ENCODE measurements at regions not wholly inside any gene's neighbourhood (a gene's known extent, or its start where the extent isn't known, plus 50 kb on each side); places are given as distances from the start of the nearest gene placed in this dataset.

DNA sequence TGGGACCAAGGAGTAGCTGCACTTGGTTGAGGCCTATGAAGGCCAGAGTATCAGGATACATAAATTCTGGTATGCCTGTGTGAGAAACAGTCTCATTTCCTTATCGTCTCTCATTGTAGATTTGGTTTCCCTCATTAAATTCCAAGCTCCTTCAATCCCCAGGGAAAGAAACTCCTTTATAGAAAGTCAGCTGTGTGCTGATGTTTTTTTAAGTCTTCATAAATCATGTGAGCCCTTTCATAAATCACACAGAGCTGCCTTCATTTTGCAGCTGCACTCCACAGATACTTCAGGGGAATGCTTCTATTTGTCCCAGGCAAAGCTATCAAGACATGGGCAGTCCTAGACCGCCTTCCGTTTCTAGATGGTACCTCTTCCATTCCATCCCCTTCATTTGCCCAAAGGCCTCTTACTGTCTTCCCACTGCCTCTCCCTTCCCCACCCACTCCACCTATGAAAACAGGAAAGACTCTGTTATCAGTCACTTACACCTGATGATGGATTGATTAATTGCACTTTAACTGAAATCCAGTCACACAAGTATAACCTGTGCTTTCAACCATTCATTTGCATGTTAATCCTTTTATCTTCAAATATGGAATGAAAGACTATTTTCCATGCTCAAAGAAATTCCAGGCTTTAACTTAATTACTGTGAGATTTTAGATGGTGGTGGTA, 290.2 kb downstream of the C7orf25 start:
- Histone ChIP-seq H3F3A (ENCODE audit: insufficient read depth, low read length, poor library complexity, severe bottlenecking) (no peaks in the 10 kb centered on the region), H3K4me3 (ENCODE audit: low read length) (no peak overlapping the region), H3K9me3 (ENCODE audit: low read length) (no peaks in the 10 kb centered on the region), H3K27ac (ENCODE audit: low read length) (no peak overlapping the region), H3K9ac (ENCODE audit: low read length) (no peak overlapping the region), H3K9me2 (ENCODE audit: insufficient read depth, low read length) (no peaks in the 10 kb centered on the region), H2AFZ (ENCODE audit: low read depth, low read length) (no peak overlapping the region), H3K79me2 (replicated peaks; ENCODE audit: insufficient read depth, low read length) (no peaks in the 10 kb centered on the region), H3K36me3 (ENCODE audit: insufficient read depth, low read length) (no peaks in the 10 kb centered on the region), H3K27me3 (ENCODE audit: insufficient read depth, low read depth, low read length) (no peaks in the 10 kb centered on the region), H4K20me1 (ENCODE audit: insufficient read depth) (no peaks in the 10 kb centered on the region), H3K4me2 (ENCODE audit: low read length) (no peak overlapping the region)
- TF ChIP-seq EZH2 (IDR thresholded peaks at IDR 0.05; ENCODE audit: borderline replicate concordance, insufficient read depth, low read length, poor library complexity, severe bottlenecking) (no peak), MXI1 (conservative IDR thresholded peaks at IDR 0.05; ENCODE audit: poor library complexity, severe bottlenecking) (no peak), TAF1 (IDR thresholded peaks at IDR 0.05; ENCODE audit: low read depth) (no peak)
- TF ChIP-seq, protein P1, sequence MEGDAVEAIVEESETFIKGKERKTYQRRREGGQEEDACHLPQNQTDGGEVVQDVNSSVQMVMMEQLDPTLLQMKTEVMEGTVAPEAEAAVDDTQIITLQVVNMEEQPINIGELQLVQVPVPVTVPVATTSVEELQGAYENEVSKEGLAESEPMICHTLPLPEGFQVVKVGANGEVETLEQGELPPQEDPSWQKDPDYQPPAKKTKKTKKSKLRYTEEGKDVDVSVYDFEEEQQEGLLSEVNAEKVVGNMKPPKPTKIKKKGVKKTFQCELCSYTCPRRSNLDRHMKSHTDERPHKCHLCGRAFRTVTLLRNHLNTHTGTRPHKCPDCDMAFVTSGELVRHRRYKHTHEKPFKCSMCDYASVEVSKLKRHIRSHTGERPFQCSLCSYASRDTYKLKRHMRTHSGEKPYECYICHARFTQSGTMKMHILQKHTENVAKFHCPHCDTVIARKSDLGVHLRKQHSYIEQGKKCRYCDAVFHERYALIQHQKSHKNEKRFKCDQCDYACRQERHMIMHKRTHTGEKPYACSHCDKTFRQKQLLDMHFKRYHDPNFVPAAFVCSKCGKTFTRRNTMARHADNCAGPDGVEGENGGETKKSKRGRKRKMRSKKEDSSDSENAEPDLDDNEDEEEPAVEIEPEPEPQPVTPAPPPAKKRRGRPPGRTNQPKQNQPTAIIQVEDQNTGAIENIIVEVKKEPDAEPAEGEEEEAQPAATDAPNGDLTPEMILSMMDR (IDR thresholded peaks at IDR 0.05; ENCODE audit: poor library complexity, severe bottlenecking), result no peak

DNA sequence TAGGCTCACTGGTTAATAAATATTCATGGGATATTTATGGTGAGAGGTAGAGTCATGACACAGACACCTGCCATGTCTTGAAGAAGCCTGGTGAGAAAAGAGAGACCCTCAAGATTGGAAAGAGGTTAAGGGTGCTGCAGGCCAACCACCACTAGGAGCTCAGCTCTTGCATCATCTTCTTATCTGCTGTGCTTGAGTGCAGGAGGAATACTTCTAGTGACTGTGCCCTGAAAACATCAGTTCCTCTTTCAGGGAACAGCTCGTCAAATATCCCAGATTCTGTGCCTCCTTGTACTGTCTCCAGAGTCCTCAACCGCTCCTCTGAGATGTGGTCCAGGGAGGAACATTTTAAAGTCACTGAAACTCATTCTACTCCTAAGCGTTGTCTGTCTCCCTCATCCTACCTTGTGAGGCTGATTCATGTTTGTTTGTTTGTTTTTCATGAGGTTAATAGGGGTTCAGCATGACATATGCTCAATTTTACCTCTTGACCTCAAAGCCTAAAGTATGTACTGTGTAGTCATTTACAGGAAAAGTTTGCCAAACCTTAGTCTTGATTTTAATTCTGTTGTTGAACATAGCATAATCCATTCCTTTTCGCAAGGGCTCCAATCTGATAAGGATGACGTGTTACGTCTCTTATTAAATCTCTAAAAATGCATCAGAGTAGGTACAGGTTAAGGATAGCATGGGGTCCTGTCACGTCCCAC, 293.1 kb downstream of the C7orf25 start:
- TF ChIP-seq POLR2AphosphoS5 (IDR thresholded peaks at IDR 0.05) (no peak), SMC3 (conservative IDR thresholded peaks at IDR 0.05; ENCODE audit: poor library complexity) (no peak), RAD21 (conservative IDR thresholded peaks at IDR 0.05) (no peak), MXI1 (conservative IDR thresholded peaks at IDR 0.05; ENCODE audit: poor library complexity, severe bottlenecking) (no peak), EZH2 (IDR thresholded peaks at IDR 0.05; ENCODE audit: borderline replicate concordance, insufficient read depth, low read length, poor library complexity, severe bottlenecking) (no peak), TAF1 (IDR thresholded peaks at IDR 0.05; ENCODE audit: low read depth) (no peak), EP300 (conservative IDR thresholded peaks at IDR 0.05; ENCODE audit: poor library complexity, severe bottlenecking) (no peak)
- TF ChIP-seq, protein P2, sequence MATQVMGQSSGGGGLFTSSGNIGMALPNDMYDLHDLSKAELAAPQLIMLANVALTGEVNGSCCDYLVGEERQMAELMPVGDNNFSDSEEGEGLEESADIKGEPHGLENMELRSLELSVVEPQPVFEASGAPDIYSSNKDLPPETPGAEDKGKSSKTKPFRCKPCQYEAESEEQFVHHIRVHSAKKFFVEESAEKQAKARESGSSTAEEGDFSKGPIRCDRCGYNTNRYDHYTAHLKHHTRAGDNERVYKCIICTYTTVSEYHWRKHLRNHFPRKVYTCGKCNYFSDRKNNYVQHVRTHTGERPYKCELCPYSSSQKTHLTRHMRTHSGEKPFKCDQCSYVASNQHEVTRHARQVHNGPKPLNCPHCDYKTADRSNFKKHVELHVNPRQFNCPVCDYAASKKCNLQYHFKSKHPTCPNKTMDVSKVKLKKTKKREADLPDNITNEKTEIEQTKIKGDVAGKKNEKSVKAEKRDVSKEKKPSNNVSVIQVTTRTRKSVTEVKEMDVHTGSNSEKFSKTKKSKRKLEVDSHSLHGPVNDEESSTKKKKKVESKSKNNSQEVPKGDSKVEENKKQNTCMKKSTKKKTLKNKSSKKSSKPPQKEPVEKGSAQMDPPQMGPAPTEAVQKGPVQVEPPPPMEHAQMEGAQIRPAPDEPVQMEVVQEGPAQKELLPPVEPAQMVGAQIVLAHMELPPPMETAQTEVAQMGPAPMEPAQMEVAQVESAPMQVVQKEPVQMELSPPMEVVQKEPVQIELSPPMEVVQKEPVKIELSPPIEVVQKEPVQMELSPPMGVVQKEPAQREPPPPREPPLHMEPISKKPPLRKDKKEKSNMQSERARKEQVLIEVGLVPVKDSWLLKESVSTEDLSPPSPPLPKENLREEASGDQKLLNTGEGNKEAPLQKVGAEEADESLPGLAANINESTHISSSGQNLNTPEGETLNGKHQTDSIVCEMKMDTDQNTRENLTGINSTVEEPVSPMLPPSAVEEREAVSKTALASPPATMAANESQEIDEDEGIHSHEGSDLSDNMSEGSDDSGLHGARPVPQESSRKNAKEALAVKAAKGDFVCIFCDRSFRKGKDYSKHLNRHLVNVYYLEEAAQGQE (IDR thresholded peaks at IDR 0.05; ENCODE audit: borderline replicate concordance), result no peak
- TF ChIP-seq, protein P1 (IDR thresholded peaks at IDR 0.05; ENCODE audit: poor library complexity, severe bottlenecking), result no peak
- no peaks in the 10 kb centered on the region for H3K36me3 ChIP-seq (ENCODE audit: insufficient read depth, low read length)
- no peak overlapping the region for H3K9ac ChIP-seq (ENCODE audit: low read length)
- H3F3A ChIP-seq (ENCODE audit: insufficient read depth, low read length, poor library complexity, severe bottlenecking), result no peaks in the 10 kb centered on the region
- H3K9me3 ChIP-seq (ENCODE audit: low read length), result no peaks in the 10 kb centered on the region
- H3K9me2 ChIP-seq (ENCODE audit: insufficient read depth, low read length), result no peaks in the 10 kb centered on the region
- no peaks in the 10 kb centered on the region for H3K27me3 ChIP-seq (ENCODE audit: insufficient read depth, low read depth, low read length)
- no peaks in the 10 kb centered on the region for H3K79me2 ChIP-seq (replicated peaks; ENCODE audit: insufficient read depth, low read length)
- no peak overlapping the region for H3K4me2 ChIP-seq (ENCODE audit: low read length)
- no peak overlapping the region for H2AFZ ChIP-seq (ENCODE audit: low read depth, low read length)
- H3K27ac ChIP-seq (ENCODE audit: low read length), result no peak overlapping the region
- H4K20me1 ChIP-seq (ENCODE audit: insufficient read depth), result no peaks in the 10 kb centered on the region
- no peak overlapping the region for H3K4me3 ChIP-seq (ENCODE audit: low read length)

Measured in neural cell (in vitro differentiated cells).